ENCODE measurements at regions not wholly inside any gene's neighbourhood (a gene's known extent, or its start where the extent isn't known, plus 50 kb on each side); places are given as distances from the start of the nearest gene placed in this dataset.

- H3K4me1 ChIP-seq, result no peaks in the 10 kb centered on the region
- H3K4me3 ChIP-seq (ENCODE audit: low read depth, low read length), result no peak overlapping the region
- no peaks in the 10 kb centered on the region for H3K36me3 ChIP-seq
- no peaks in the 10 kb centered on the region for H3K9me3 ChIP-seq
- no peaks in the 10 kb centered on the region for H3K27me3 ChIP-seq
- DNase-seq, result peak; percentile 4
- no peak for TF ChIP-seq CTCF (IDR thresholded peaks at IDR 0.05; ENCODE audit: low read depth, low read length)
These were observed 77.9 kb upstream of the ADRA2C start for GRCh38 chr4:3688018-3688998.

- H3K4me1 ChIP-seq, result no peaks in the 10 kb centered on the region
- H3K9me3 ChIP-seq, result no peaks in the 10 kb centered on the region
- DNase-seq, result peak; percentile 3
- H3K4me3 ChIP-seq (ENCODE audit: low read depth, low read length), result no peak overlapping the region
- no peaks in the 10 kb centered on the region for H3K36me3 ChIP-seq
- TF ChIP-seq CTCF (IDR thresholded peaks at IDR 0.05; ENCODE audit: low read depth, low read length), result no peak
- no peaks in the 10 kb centered on the region for H3K27me3 ChIP-seq
These were observed 78.6 kb upstream of the ADRA2C start for GRCh38 chr4:3687538-3687937.

GRCh38 chr4:3686753-3687152, 79.4 kb upstream of the ADRA2C start:
- Histone ChIP-seq H3K36me3 (no peaks in the 10 kb centered on the region), H3K4me3 (ENCODE audit: low read depth, low read length) (no peak overlapping the region), H3K27me3 (no peaks in the 10 kb centered on the region), H3K4me1 (no peaks in the 10 kb centered on the region), H3K9me3 (no peaks in the 10 kb centered on the region)
- DNase-seq, result peak; percentile 3
- TF ChIP-seq CTCF (IDR thresholded peaks at IDR 0.05; ENCODE audit: low read depth, low read length), result no peak

GRCh38 chr4:3685081-3685645, 81.0 kb upstream of the ADRA2C start:
- no peak for TF ChIP-seq CTCF (IDR thresholded peaks at IDR 0.05; ENCODE audit: low read depth, low read length)
- no peaks in the 10 kb centered on the region for H3K27me3 ChIP-seq
- H3K4me1 ChIP-seq, result no peaks in the 10 kb centered on the region
- H3K36me3 ChIP-seq, result no peaks in the 10 kb centered on the region
- peak; percentile 1 for DNase-seq
- no peak overlapping the region for H3K4me3 ChIP-seq (ENCODE audit: low read depth, low read length)
- H3K9me3 ChIP-seq, result no peaks in the 10 kb centered on the region

- Histone ChIP-seq H3K36me3 (no peaks in the 10 kb centered on the region), H3K4me1 (no peaks in the 10 kb centered on the region), H3K9me3 (no peaks in the 10 kb centered on the region), H3K4me3 (ENCODE audit: low read depth, low read length) (no peak overlapping the region), H3K27me3 (no peaks in the 10 kb centered on the region)
- no peak for TF ChIP-seq CTCF (IDR thresholded peaks at IDR 0.05; ENCODE audit: low read depth, low read length)
- DNase-seq, result no peak
These were observed 81.6 kb upstream of the ADRA2C start for GRCh38 chr4:3684546-3684945.
